K562 (cell line): ENCODE measurements at regions not wholly inside any gene's neighbourhood (a gene's known extent, or its start where the extent isn't known, plus 50 kb on each side); places are given as distances from the start of the nearest gene placed in this dataset.

Experiments
- CTCF ChIP-seq, 3 experiments: IDR thresholded peaks in 2 of 3; conservative IDR thresholded peaks in 1 of 3; 2 replicates each; pipeline ENCODE4 v1.5.1; 2011 to 2012; ENCODE audit warnings: low read length in 3 of 3, mild to moderate bottlenecking in 3 of 3, control low read depth in 2 of 3, improper control_type of control experiment in 1 of 3, inconsistent platforms in 1 of 3, low read depth in 1 of 3, mixed read lengths in 1 of 3, moderate library complexity in 1 of 3; ENCODE audit not compliant: insufficient read depth in 2 of 3
- EZH2 ChIP-seq: IDR thresholded peaks from 2 replicates; pipeline ENCODE4 v1.6.1; 2012; ENCODE audit warnings: low read depth, mild to moderate bottlenecking, inconsistent platforms, low read length, borderline replicate concordance
- ILK ChIP-seq: fragments of 450-650 bp; IDR thresholded peaks from 2 replicates; pipeline ENCODE4 v1.6.1; 2016; ENCODE audit warnings: missing genetic modification characterization, low read depth, mild to moderate bottlenecking, missing compliant biosample characterization, moderate library complexity, borderline replicate concordance
- MAZ ChIP-seq, 2 experiments: fragments of 450-650 bp in 1 of 2; sonication (generic) in 1 of 2; formaldehyde crosslinking; IDR thresholded peaks in 1 of 2; conservative IDR thresholded peaks in 1 of 2; 2 replicates each; pipeline versions ENCODE4 v1.4.0 to v1.5.0; 2020; ENCODE audit warnings: mild to moderate bottlenecking in 1 of 2, missing genetic modification reagents in 1 of 2
- NR1H2 ChIP-seq: sonication (generic); formaldehyde crosslinking; IDR thresholded peaks from 2 replicates; pipeline ENCODE4 v1.4.0; 2020; ENCODE audit warnings: mild to moderate bottlenecking, missing genetic modification reagents
- POLR2A ChIP-seq: fragments of 450-650 bp; conservative IDR thresholded peaks from 2 replicates; pipeline ENCODE4 v1.6.1; 2016
- RFX1 ChIP-seq: fragments of 450-650 bp; IDR thresholded peaks from 2 replicates; pipeline ENCODE4 v1.6.1; 2016; ENCODE audit warnings: mild to moderate bottlenecking, moderate library complexity
- SMARCA4 ChIP-seq: fragments of 450-650 bp; IDR thresholded peaks from 2 replicates; pipeline ENCODE4 v1.6.1; 2016
- SREBF2 ChIP-seq: sonication (generic); formaldehyde crosslinking; IDR thresholded peaks from 2 replicates; pipeline ENCODE4 v1.4.0; 2020; ENCODE audit warnings: mild to moderate bottlenecking, missing genetic modification reagents
- TCF7 ChIP-seq: sonication (generic); IDR thresholded peaks from 2 replicates; pipeline ENCODE4 v1.6.1; 2016; ENCODE audit warnings: antibody characterized with exemption, borderline replicate concordance
- USF2 ChIP-seq: sonication (generic); formaldehyde crosslinking; IDR thresholded peaks from 2 replicates; pipeline ENCODE4 v1.5.0; 2020; ENCODE audit warnings: missing genetic modification reagents
- ZBTB1 ChIP-seq: sonication (generic); formaldehyde crosslinking; IDR thresholded peaks from 2 replicates; pipeline ENCODE4 v1.8.1; 2023; ENCODE audit warnings: missing genetic modification reagents, low read depth, mild to moderate bottlenecking, borderline replicate concordance
- ZBTB33 ChIP-seq: sonication (generic); formaldehyde crosslinking; IDR thresholded peaks from 2 replicates; pipeline ENCODE4 v1.8.1; 2023; ENCODE audit warnings: mild to moderate bottlenecking, missing genetic modification reagents
- ZNF740 ChIP-seq, 3 experiments: fragments of 200-800 bp in 1 of 3; sonication (Bioruptor generic) in 1 of 3; sonication (generic) in 1 of 3; formaldehyde crosslinking in 1 of 3; IDR thresholded peaks; 2 replicates each; pipeline versions ENCODE4 v1.6.1 to v1.8.0; 2016 to 2022; ENCODE audit warnings: mild to moderate bottlenecking in 2 of 3, missing compliant biosample characterization in 2 of 3, missing genetic modification characterization in 2 of 3, missing genetic modification reagents in 1 of 3

GRCh38 chr13:55500694-55501093, 1640.0 kb upstream of the PRR20A start:
- TF ChIP-seq SREBF2 (no peak), ZBTB1 (CRISPR knock-in tag) (no peak), RFX1 (no peak), ILK (tag) (no peak), TCF7 (no peak), NR1H2 (CRISPR knock-in tag) (no peak), ZBTB33 (no peak), SMARCA4 (no peak), POLR2A (no peak), USF2 (CRISPR knock-in tag) (no peak), MAZ (CRISPR knock-in tag; conservative IDR thresholded peaks at IDR 0.05 in 1 of 2, IDR thresholded peaks at IDR 0.05 in 1 of 2) (no peak), EZH2 (no peak), ZNF740 (CRISPR knock-in tag; IDR thresholded peaks at IDR 0.05) (no peak), ZNF740 (tag; IDR thresholded peaks at IDR 0.05) (no peak), CTCF (IDR thresholded peaks at IDR 0.05 in 2 of 3, conservative IDR thresholded peaks at IDR 0.05 in 1 of 3; ENCODE audit: insufficient read depth in 2 of 3, low read depth in 1 of 3, low read length in 3 of 3) (no peak)
